GM12873 (cell line): ENCODE measurements at regions not wholly inside any gene's neighbourhood (a gene's known extent, or its start where the extent isn't known, plus 50 kb on each side); places are given as distances from the start of the nearest gene placed in this dataset.

Source experiments
- CTCF ChIP-seq: IDR thresholded peaks from 2 replicates; pipeline ENCODE4 v1.5.1; 2012; ENCODE audit warnings: low read depth, mild to moderate bottlenecking, moderate library complexity, low read length, control low read depth; ENCODE audit not compliant: insufficient read depth; ENCODE audit errors: missing control alignments

DNA sequence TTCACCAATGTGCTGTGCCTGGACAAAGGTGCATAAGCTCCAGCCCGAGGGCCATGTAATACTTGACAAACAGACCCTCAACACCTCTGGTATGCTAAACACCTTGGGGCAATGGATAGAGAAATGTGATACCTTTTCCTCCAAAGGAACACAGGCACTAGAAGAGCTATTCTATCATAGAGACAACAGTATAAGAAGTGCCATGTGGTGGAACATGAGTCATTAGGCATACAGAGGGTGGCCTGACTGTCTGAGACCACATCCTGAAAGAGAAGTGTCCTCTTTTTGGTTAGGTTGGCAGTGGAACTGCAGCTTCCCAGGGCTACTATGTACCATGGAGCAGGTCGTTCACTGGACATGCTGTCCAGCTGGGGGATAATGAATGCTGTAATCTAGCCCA is 153.9 kb downstream of the INSIG2 start:
- TF ChIP-seq CTCF, result no peak

DNA sequence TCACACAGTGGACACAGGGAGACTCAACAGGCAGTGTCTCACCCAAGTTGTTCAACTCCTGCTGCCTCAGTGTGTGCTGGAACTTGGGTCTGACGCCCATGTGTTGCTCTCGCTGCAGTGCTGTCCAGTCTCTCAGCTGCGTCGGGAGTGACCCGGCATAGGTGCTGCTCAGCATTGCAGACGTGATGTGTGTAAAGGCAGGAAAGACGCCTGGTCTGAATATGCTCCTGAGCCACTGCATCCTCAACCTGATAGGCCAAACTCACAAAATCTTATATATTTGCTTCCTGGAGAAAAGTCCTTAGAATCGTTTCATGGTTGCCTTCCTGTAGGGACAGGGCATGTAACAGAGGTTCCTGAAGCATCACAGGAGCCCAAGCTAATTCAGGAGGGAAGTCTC is 152.9 kb downstream of the INSIG2 start:
- no peak for TF ChIP-seq CTCF

- no peak for TF ChIP-seq CTCF
Observed at GRCh38 chr2:118240276-118240675, 152.0 kb downstream of the INSIG2 start.

- no peak for TF ChIP-seq CTCF
Observed at GRCh38 chr2:118239284-118239683, 151.0 kb downstream of the INSIG2 start.

GRCh38 chr2:118237451-118237850 is 149.2 kb downstream of the INSIG2 start:
- no peak for TF ChIP-seq CTCF

DNA sequence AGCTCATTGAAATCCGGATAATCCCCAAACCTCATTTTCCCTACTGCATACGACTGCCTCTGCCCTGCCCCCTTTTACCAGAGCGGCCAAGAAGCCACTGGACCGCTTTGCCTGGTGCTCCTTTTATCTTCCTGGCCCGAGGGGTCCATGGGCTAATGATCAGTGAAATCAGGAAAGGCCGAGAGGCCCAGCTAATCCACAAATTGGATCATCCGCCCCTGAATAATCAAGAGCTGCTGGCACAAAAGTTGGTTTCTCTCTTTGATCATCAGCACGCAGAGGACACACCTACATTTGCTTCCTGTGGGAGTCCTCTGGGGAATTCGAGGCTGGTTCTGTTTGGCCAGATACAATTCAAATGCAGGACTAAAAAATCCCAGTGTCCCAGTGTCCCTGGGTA is 144.5 kb downstream of the INSIG2 start:
- TF ChIP-seq CTCF, result no peak

GRCh38 chr2:118232391-118232790 is 144.1 kb downstream of the INSIG2 start:
- no peak for TF ChIP-seq CTCF
